SK-N-SH treated with all-trans-retinoic acid at 6 μM for 48 hours (cell line): ENCODE measurements at regions not wholly inside any gene's neighbourhood (a gene's known extent, or its start where the extent isn't known, plus 50 kb on each side); places are given as distances from the start of the nearest gene placed in this dataset.

Experiments
- ATAC-seq: fragments of 200-7000 bp; cut with Tn5 transposase; 3 replicates; pipeline ENCODE4 v1.9.1; 2020; ENCODE audit warnings: mild to moderate bottlenecking, moderate library complexity
- ARNTL ChIP-seq: fragments of 450-650 bp; formaldehyde crosslinking; IDR thresholded peaks from 2 replicates; pipeline ENCODE4 v1.5.0; 2020; ENCODE audit warnings: low read depth, mild to moderate bottlenecking, moderate library complexity, borderline replicate concordance
- BACH2 ChIP-seq: fragments of 250-450 bp; sonication (Bioruptor Pico); IDR thresholded peaks from 2 replicates; pipeline ENCODE4 v1.9.0; 2021; ENCODE audit warnings: mild to moderate bottlenecking, borderline replicate concordance
- CREB5 ChIP-seq: fragments of 250-450 bp; sonication (Bioruptor Pico); IDR thresholded peaks from 2 replicates; pipeline ENCODE4 v1.5.1; 2020; ENCODE audit warnings: low read depth, mild to moderate bottlenecking, moderate library complexity
- CSDC2 ChIP-seq: fragments of 250-450 bp; sonication (Bioruptor Pico); IDR thresholded peaks from 2 replicates; pipeline ENCODE4 v1.5.0; 2020; ENCODE audit warnings: mild to moderate bottlenecking, moderate library complexity
- CSRNP3 ChIP-seq: fragments of 250-450 bp; sonication (Bioruptor Pico); IDR thresholded peaks from 2 replicates; pipeline ENCODE4 v1.5.1; 2021; ENCODE audit warnings: mild to moderate bottlenecking, moderate library complexity
- ESRRG ChIP-seq: fragments of 250-450 bp; sonication (Bioruptor Pico); IDR thresholded peaks from 2 replicates; pipeline ENCODE4 v1.6.1; 2021; ENCODE audit warnings: mild to moderate bottlenecking
- OSR1 ChIP-seq: fragments of 250-450 bp; sonication (Bioruptor Pico); IDR thresholded peaks from 2 replicates; pipeline ENCODE4 v1.8.0; 2022; ENCODE audit warnings: moderate library complexity, mild to moderate bottlenecking, inconsistent platforms
- PATZ1 ChIP-seq: fragments of 250-450 bp; sonication (Bioruptor Pico); IDR thresholded peaks from 2 replicates; pipeline ENCODE4 v1.8.0; 2020; ENCODE audit warnings: mild to moderate bottlenecking, moderate library complexity, borderline replicate concordance
- POU6F1 ChIP-seq: fragments of 250-450 bp; sonication (Bioruptor Pico); IDR thresholded peaks from 2 replicates; pipeline ENCODE4 v1.8.0; 2021; ENCODE audit warnings: low read depth, mild to moderate bottlenecking, moderate library complexity, borderline replicate concordance
- PPARA ChIP-seq: fragments of 250-450 bp; sonication (Bioruptor Pico); IDR thresholded peaks from 2 replicates; pipeline ENCODE4 v1.5.0; 2020; ENCODE audit warnings: mild to moderate bottlenecking, borderline replicate concordance
- RARB ChIP-seq: fragments of 250-450 bp; sonication (Bioruptor Pico); IDR thresholded peaks from 2 replicates; pipeline ENCODE4 v1.8.0; 2021; ENCODE audit warnings: mild to moderate bottlenecking, moderate library complexity
- SNAI2 ChIP-seq: fragments of 250-450 bp; sonication (Bioruptor Pico); IDR thresholded peaks from 2 replicates; pipeline ENCODE4 v1.5.0; 2020; ENCODE audit warnings: mild to moderate bottlenecking, moderate library complexity
- TCF4 ChIP-seq: fragments of 250-450 bp; sonication (Bioruptor Pico); IDR thresholded peaks from 2 replicates; pipeline ENCODE4 v1.8.0; 2021; ENCODE audit warnings: mild to moderate bottlenecking, moderate library complexity, borderline replicate concordance
- TOX ChIP-seq: fragments of 250-450 bp; sonication (Bioruptor Pico); IDR thresholded peaks from 2 replicates; pipeline ENCODE4 v1.8.0; 2021; ENCODE audit warnings: mild to moderate bottlenecking, moderate library complexity, borderline replicate concordance
- TSHZ2 ChIP-seq: fragments of 250-450 bp; sonication (Bioruptor Pico); IDR thresholded peaks from 2 replicates; pipeline ENCODE4 v1.5.0; 2020; ENCODE audit warnings: mild to moderate bottlenecking, moderate library complexity
- ZC3H10 ChIP-seq: fragments of 250-450 bp; sonication (Bioruptor Pico); IDR thresholded peaks from 2 replicates; pipeline ENCODE4 v1.5.1; 2021; ENCODE audit warnings: mild to moderate bottlenecking, moderate library complexity
- ZFP3 ChIP-seq: fragments of 250-450 bp; sonication (Bioruptor Pico); IDR thresholded peaks from 2 replicates; pipeline ENCODE4 v1.5.0; 2020; ENCODE audit warnings: mild to moderate bottlenecking, moderate library complexity
- ZFP30 ChIP-seq: fragments of 450-650 bp; formaldehyde crosslinking; IDR thresholded peaks from 2 replicates; pipeline ENCODE4 v1.5.0; 2022; ENCODE audit warnings: mild to moderate bottlenecking, moderate library complexity
- ZNF565 ChIP-seq: fragments of 450-650 bp; formaldehyde crosslinking; conservative IDR thresholded peaks from 2 replicates; pipeline ENCODE4 v1.5.0; 2020; ENCODE audit warnings: low read depth, mild to moderate bottlenecking, moderate library complexity
- ZNF70 ChIP-seq: fragments of 450-650 bp; formaldehyde crosslinking; IDR thresholded peaks from 2 replicates; pipeline ENCODE4 v1.5.0; 2020; ENCODE audit warnings: mild to moderate bottlenecking, moderate library complexity
- ZNF8 ChIP-seq: fragments of 450-650 bp; formaldehyde crosslinking; IDR thresholded peaks from 2 replicates; pipeline ENCODE4 v1.5.0; 2020; ENCODE audit warnings: mild to moderate bottlenecking, moderate library complexity

- no peak for TF ChIP-seq TOX
- no peak for TF ChIP-seq CSDC2 (CRISPR knock-in tag)
- TF ChIP-seq ZNF8 (CRISPR knock-in tag) = no peak
- no peak for TF ChIP-seq CSRNP3 (CRISPR knock-in tag)
- TF ChIP-seq ZFP3 (CRISPR knock-in tag) = no peak
- TF ChIP-seq CREB5 (CRISPR knock-in tag) = no peak
- TF ChIP-seq ARNTL = no peak
Observed at GRCh38 chr6:135750081-135750480, 101.4 kb upstream of the PDE7B start (continued).

- no peak for ATAC-seq
- no peak for TF ChIP-seq ESRRG
- no peak for TF ChIP-seq TCF4 (CRISPR knock-in tag)
- no peak for TF ChIP-seq SNAI2 (CRISPR knock-in tag)
- no peak for TF ChIP-seq ZNF565
- TF ChIP-seq BACH2 (CRISPR knock-in tag) = no peak
- no peak for TF ChIP-seq ZC3H10 (CRISPR knock-in tag)
- TF ChIP-seq, all 23 proteins: peak for 0
Observed at GRCh38 chr6:135753196-135753595, 98.3 kb upstream of the PDE7B start.

GRCh38 chr6:135759831-135760230 lies 91.7 kb upstream of the PDE7B start:
- TF ChIP-seq ZNF70 (CRISPR knock-in tag) (no peak), PPARA (CRISPR knock-in tag) (no peak), ZNF8 (CRISPR knock-in tag) (no peak), RARB (CRISPR knock-in tag) (no peak), OSR1 (CRISPR knock-in tag) (no peak), TSHZ2 (CRISPR knock-in tag) (no peak), ARNTL (no peak), BACH2 (CRISPR knock-in tag) (no peak), PATZ1 (CRISPR knock-in tag) (no peak), ESRRG (no peak), TCF4 (CRISPR knock-in tag) (no peak), ZFP3 (CRISPR knock-in tag) (no peak), CSDC2 (CRISPR knock-in tag) (no peak), CSRNP3 (CRISPR knock-in tag) (no peak), ZFP30 (CRISPR knock-in tag) (no peak), POU6F1 (CRISPR knock-in tag) (no peak), TOX (no peak), CREB5 (CRISPR knock-in tag) (no peak), SNAI2 (CRISPR knock-in tag) (no peak)
- ATAC-seq = no peak
